ENCODE measurements at regions not wholly inside any gene's neighbourhood (a gene's known extent, or its start where the extent isn't known, plus 50 kb on each side); places are given as distances from the start of the nearest gene placed in this dataset.

GRCh38 chr10:77710081-77710551, 72.5 kb upstream of the KCNMA1 start:
- no peak for DNase-seq

DNA sequence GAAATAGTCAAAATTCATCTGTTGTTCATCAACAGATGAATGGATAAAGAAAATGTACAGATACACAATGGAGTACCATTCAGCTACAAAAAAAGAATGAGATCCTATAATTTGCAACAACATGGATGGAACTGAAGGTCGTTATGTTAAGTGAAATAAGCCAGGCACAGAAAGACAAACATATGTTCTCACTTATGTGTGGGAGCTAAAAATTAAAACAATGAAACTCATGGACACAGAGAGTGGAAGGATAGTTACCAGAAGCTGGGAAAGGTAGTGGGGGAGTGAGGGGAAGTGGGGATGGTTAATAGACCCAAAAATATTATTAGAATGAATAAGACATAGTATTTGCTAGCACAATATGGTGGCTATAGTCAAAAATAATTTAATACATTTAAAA, 70.0 kb upstream of the KCNMA1 start:
- DNase-seq, result no peak

DNA sequence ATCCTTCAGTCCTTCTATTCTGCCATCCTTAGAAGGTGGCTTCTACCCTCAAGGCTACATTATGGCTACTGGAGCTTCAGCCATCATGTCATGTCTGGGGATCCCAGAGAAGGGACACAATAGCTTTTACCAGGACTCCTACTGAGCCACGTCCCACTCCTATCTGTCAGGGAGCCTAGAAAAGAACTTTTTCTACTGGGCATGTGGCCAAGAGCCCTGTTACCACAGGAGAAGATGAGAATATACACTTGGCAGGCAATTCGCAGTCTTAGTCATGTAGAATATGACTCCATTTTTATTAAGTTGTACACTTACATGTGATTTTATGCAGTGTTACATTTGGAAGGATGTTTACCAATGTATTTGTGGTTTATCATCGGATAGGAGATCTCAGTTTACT, 64.6 kb upstream of the KCNMA1 start:
- DNase-seq, result no peak

GRCh38 chr10:77700086-77700485, 62.5 kb upstream of the KCNMA1 start:
- no peak for DNase-seq

- DNase-seq, result no peak
Measured at GRCh38 chr10:77699080-77699645, 61.6 kb upstream of the KCNMA1 start.

- no peak for DNase-seq
Measured at GRCh38 chr10:77698267-77698931, 60.8 kb upstream of the KCNMA1 start.

DNA sequence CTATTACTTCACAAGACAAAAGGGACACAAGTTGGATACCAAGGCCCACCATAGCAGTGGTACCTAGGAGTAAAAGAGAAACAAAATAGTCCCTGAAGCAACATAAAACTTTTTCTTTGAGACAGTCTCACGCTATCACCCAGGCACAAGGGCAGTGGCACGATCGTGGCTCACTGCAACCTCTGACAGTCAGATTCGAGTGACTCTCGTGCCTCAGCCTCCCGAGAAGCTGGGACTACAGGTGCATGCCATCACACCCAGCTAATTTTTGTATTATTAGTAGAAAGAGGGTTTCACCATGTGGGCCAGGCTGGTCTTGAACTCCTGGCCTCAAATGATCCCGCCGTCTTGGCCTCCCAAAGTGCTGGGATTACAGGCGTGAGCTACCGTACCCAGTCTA, 59.0 kb upstream of the KCNMA1 start:
- no peak for DNase-seq

DNA sequence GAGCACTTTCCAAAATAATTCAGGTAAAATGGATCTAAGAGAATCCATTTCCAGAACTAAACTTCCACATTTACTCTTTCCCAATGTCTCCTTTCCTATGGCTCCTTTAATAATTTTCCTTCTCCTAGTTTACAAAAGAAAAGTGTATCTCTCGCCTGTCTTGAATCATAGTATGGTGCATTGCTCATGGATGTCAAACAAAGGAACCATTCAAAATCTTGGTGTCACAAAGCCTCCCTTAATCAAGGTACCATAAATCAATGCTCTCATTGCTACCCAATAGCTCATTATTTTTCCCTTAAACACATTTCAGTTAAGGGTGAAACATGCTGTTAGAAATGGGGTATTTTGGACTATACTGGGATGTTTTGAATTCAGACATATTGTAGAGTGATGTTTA, 57.6 kb upstream of the KCNMA1 start:
- DNase-seq, result no peak

- no peak for DNase-seq
Measured at GRCh38 chr10:77692782-77693181, 55.2 kb upstream of the KCNMA1 start.

DNA sequence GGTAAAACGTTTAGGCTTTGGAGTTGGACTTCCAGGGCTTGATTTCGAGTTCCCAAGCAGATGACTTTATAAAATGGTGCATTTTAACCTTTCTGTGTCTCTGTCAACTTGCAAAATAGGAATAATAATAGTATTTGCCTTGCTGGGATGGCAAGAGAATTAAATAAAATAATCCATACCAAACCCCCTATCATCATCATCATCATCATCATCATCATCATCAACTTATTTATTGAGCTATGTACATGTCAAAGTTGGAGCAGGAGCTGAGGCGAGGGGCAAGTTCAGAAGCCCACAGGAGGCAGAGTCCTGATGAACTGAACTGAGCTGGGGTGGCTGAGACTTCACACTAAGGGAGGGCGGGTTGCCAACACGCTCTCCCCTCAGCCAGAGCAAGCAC, 51.7 kb upstream of the KCNMA1 start:
- DNase-seq, result no peak

- DNase-seq, result no peak
Measured at GRCh38 chr10:77687621-77688020, 50.0 kb upstream of the KCNMA1 start.
